ENCODE measurements at regions not wholly inside any gene's neighbourhood (a gene's known extent, or its start where the extent isn't known, plus 50 kb on each side); places are given as distances from the start of the nearest gene placed in this dataset.

DNA sequence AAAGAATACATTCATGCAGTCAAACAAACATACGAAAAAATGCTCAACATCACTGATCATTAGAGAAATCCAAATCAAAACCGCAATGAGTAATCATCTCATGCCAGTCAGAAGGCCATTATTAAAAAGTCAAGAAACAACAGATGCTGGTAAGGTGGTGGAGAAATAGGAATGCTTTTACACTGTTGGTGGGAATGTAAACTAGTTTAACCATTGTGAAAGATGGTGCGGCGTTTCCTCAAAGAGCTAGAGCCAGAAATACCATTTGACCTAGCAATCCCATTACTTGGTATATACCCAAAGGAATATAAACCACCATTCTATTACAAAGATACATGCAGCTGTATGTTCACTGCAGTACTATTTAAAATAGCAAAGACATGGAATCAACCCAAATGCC, 330.4 kb downstream of the EDEM1 start:
- no peak for DNase-seq
- Histone ChIP-seq H3K9me3 (peaks cover 0 to 41% (median 37%) of the 10 kb centered on the region in 8 donors), H3K27ac (no peak overlapping the region), H3K27me3 (replicated peaks in 1 of 7) (no peaks in the 10 kb centered on the region), H3K4me1 (no peaks in the 10 kb centered on the region), H3K4me3 (no peak overlapping the region), H3K36me3 (no peaks in the 10 kb centered on the region)
- TF ChIP-seq POLR2AphosphoS5 (IDR thresholded peaks at IDR 0.05) (no peak), POLR2A (IDR thresholded peaks at IDR 0.05) (no peak)
- TF ChIP-seq, protein P1, sequence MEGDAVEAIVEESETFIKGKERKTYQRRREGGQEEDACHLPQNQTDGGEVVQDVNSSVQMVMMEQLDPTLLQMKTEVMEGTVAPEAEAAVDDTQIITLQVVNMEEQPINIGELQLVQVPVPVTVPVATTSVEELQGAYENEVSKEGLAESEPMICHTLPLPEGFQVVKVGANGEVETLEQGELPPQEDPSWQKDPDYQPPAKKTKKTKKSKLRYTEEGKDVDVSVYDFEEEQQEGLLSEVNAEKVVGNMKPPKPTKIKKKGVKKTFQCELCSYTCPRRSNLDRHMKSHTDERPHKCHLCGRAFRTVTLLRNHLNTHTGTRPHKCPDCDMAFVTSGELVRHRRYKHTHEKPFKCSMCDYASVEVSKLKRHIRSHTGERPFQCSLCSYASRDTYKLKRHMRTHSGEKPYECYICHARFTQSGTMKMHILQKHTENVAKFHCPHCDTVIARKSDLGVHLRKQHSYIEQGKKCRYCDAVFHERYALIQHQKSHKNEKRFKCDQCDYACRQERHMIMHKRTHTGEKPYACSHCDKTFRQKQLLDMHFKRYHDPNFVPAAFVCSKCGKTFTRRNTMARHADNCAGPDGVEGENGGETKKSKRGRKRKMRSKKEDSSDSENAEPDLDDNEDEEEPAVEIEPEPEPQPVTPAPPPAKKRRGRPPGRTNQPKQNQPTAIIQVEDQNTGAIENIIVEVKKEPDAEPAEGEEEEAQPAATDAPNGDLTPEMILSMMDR (IDR thresholded peaks at IDR 0.05 in 8 of 11, conservative IDR thresholded peaks at IDR 0.05 in 3 of 11), result no peak
- intact Hi-C loops (cut with DNase I; ENCODE audit: low total_unique reads), result no loop called here
- 92 to 97% (median 96%) methylated on average over 4 of the region's 4 CpGs for WGBS, 5 donors

- Histone ChIP-seq H3K27me3 (replicated peaks in 1 of 7) (no peaks in the 10 kb centered on the region), H3K36me3 (no peaks in the 10 kb centered on the region), H3K4me1 (no peaks in the 10 kb centered on the region), H3K9me3 (peaks cover 0 to 19% (median 15%) of the 10 kb centered on the region in 8 donors), H3K27ac (no peak overlapping the region), H3K4me3 (no peak overlapping the region)
- no peak for DNase-seq
- TF ChIP-seq POLR2AphosphoS5 (IDR thresholded peaks at IDR 0.05), result no peak
- TF ChIP-seq, protein P1 (IDR thresholded peaks at IDR 0.05 in 8 of 11, conservative IDR thresholded peaks at IDR 0.05 in 3 of 11), result no peak
- WGBS, 5 donors, result 68 to 86% (median 80%) methylated on average over 5 of the region's 5 CpGs
- intact Hi-C loops (cut with DNase I; ENCODE audit: low total_unique reads), result no loop called here
Observed at GRCh38 chr3:5520237-5520636, 332.7 kb downstream of the EDEM1 start.

- Histone ChIP-seq H3K27me3 (replicated peaks in 1 of 7) (no peaks in the 10 kb centered on the region), H3K4me3 (no peak overlapping the region), H3K36me3 (no peaks in the 10 kb centered on the region), H3K4me1 (no peaks in the 10 kb centered on the region), H3K27ac (no peak overlapping the region), H3K9me3 (peaks cover 0 to 7% (median 1%) of the 10 kb centered on the region in 8 donors)
- TF ChIP-seq, protein P1 (IDR thresholded peaks at IDR 0.05 in 8 of 11, conservative IDR thresholded peaks at IDR 0.05 in 3 of 11), result no peak
- TF ChIP-seq POLR2A (IDR thresholded peaks at IDR 0.05) (no peak), POLR2AphosphoS5 (IDR thresholded peaks at IDR 0.05) (no peak)
- no peak for DNase-seq
- WGBS, 5 donors, result 85 to 100% (median 93%) methylated on average over 1 of the region's 1 CpG
- intact Hi-C loops (cut with DNase I; ENCODE audit: low total_unique reads), result no loop called here
Observed at GRCh38 chr3:5523125-5523524, 335.6 kb downstream of the EDEM1 start.

- TF ChIP-seq POLR2A (IDR thresholded peaks at IDR 0.05) (no peak), POLR2AphosphoS5 (IDR thresholded peaks at IDR 0.05) (no peak)
- TF ChIP-seq, protein P1 (IDR thresholded peaks at IDR 0.05 in 8 of 11, conservative IDR thresholded peaks at IDR 0.05 in 3 of 11), result no peak
- no peaks in the 10 kb centered on the region for H3K4me1 ChIP-seq
- H3K36me3 ChIP-seq, result no peaks in the 10 kb centered on the region
- DNase-seq, result no peak
- H3K27ac ChIP-seq, result no peak overlapping the region
- intact Hi-C loops (cut with DNase I; ENCODE audit: low total_unique reads), result no loop called here
- H3K27me3 ChIP-seq (replicated peaks in 1 of 7), result peaks cover 0 to 18% (median 0%) of the 10 kb centered on the region in 7 donors
- H3K4me3 ChIP-seq, result no peak overlapping the region
- WGBS, 5 donors, result 83 to 93% (median 87%) methylated on average over 5 to 6 of the region's 6 CpGs
- peaks cover 0 to 3% (median 0%) of the 10 kb centered on the region in 8 donors for H3K9me3 ChIP-seq
Observed at GRCh38 chr3:5531039-5531438, 343.5 kb downstream of the EDEM1 start.

Data from spleen (tissue), 11 donors.